MG63 (cell line): ENCODE measurements at regions not wholly inside any gene's neighbourhood (a gene's known extent, or its start where the extent isn't known, plus 50 kb on each side); places are given as distances from the start of the nearest gene placed in this dataset.
A peak's percentile ranks its signal among the peaks of the same experiment; 100 is the strongest.
"Not testable (repeated sequence)": the region's sequence is repeated elsewhere in the genome, so short reads cannot be mapped to it uniquely, and the experiment has no call there.

ENCODE experiments used
- DNase-seq: peaks from one replicate; pipeline ENCODE4 v3.0.0-alpha.2; 2020
- H3K27me3 ChIP-seq: fragments of 250-450 bp; sonication (Bioruptor Pico); 2 replicates; pipeline ENCODE4 v1.5.1; 2020; ENCODE audit warnings: mild to moderate bottlenecking, moderate library complexity
- H3K36me3 ChIP-seq: fragments of 250-450 bp; sonication (Bioruptor Pico); 2 replicates; pipeline ENCODE4 v1.5.1; 2020; ENCODE audit warnings: mild to moderate bottlenecking, moderate library complexity
- H3K4me3 ChIP-seq: fragments of 250-450 bp; sonication (Bioruptor Pico); 2 replicates; pipeline ENCODE4 v1.5.1; 2020; ENCODE audit warnings: mild to moderate bottlenecking, moderate library complexity
- H3K9me3 ChIP-seq: fragments of 250-450 bp; sonication (Bioruptor Pico); 2 replicates; pipeline ENCODE4 v1.5.1; 2020; ENCODE audit warnings: mild to moderate bottlenecking, moderate library complexity

- H3K4me3 ChIP-seq = no peak overlapping the region
- H3K36me3 ChIP-seq = no peaks in the 10 kb centered on the region
- no peaks in the 10 kb centered on the region for H3K27me3 ChIP-seq
- H3K9me3 ChIP-seq = no peaks in the 10 kb centered on the region
- DNase-seq = no peak
Observed at GRCh38 chr20:1804554-1804956, 90.7 kb upstream of the SIRPA start.

DNA sequence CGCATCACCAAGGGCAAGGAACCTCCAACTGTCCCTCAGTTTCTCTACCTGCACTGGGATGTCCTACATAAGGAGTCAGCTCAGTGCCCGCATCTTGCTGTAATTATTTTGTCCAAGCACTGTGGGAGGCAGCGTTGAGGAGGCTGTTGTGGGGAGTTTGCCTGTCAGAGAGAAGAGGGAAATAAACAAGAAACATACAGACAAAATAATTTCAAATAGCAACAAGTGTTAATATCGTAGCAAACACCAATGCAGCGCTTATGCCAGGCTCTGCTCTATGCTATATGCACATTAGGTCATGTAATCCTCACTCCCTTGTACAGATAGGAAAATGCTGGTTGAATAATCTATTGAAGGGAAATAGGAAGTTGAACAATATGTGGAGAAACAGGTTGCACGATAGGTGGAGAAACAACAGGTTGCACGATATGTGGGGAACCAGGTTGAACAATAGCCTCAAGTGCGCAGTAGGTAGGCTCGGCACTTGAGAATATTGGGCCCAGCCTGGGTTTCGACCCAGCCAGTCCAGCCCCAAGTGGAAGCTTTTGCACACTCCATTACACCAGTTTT, 91.2 kb upstream of the SIRPA start:
- DNase-seq = no peak
- H3K9me3 ChIP-seq = no peaks in the 10 kb centered on the region
- H3K27me3 ChIP-seq = no peaks in the 10 kb centered on the region
- H3K4me3 ChIP-seq = peak overlapping the region; percentile 27
- H3K36me3 ChIP-seq = no peaks in the 10 kb centered on the region

- no peak for DNase-seq
- peak overlapping the region; percentile 27 for H3K4me3 ChIP-seq
- no peaks in the 10 kb centered on the region for H3K9me3 ChIP-seq
- no peaks in the 10 kb centered on the region for H3K27me3 ChIP-seq
- H3K36me3 ChIP-seq = no peaks in the 10 kb centered on the region
Observed at GRCh38 chr20:1803061-1803931, 91.9 kb upstream of the SIRPA start.

- Histone ChIP-seq H3K9me3 (no peaks in the 10 kb centered on the region), H3K4me3 (no peak overlapping the region), H3K27me3 (no peaks in the 10 kb centered on the region), H3K36me3 (no peaks in the 10 kb centered on the region)
- DNase-seq = peak; percentile 63
Observed at GRCh38 chr20:1802385-1803060, 92.7 kb upstream of the SIRPA start.

DNA sequence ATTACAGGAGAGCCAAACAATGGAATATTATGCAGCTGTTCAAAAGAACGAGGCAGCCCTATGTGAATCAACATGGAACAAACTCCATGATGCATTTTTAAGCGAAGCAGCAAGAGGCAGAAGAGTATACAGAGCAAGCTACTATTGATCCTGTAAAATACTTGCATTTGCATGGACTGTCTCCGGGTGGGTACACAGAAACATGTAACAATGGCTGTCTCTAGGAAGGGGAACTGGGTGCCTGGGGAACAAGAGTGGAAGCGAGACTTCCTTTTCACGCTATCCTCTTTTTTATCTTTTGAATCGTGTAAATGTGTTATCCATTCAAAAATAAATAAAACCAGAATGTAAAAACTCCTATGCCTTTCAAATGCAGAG, 93.3 kb upstream of the SIRPA start:
- Histone ChIP-seq H3K4me3 (no peak overlapping the region), H3K27me3 (no peaks in the 10 kb centered on the region), H3K36me3 (no peaks in the 10 kb centered on the region), H3K9me3 (no peaks in the 10 kb centered on the region)
- no peak for DNase-seq

DNA sequence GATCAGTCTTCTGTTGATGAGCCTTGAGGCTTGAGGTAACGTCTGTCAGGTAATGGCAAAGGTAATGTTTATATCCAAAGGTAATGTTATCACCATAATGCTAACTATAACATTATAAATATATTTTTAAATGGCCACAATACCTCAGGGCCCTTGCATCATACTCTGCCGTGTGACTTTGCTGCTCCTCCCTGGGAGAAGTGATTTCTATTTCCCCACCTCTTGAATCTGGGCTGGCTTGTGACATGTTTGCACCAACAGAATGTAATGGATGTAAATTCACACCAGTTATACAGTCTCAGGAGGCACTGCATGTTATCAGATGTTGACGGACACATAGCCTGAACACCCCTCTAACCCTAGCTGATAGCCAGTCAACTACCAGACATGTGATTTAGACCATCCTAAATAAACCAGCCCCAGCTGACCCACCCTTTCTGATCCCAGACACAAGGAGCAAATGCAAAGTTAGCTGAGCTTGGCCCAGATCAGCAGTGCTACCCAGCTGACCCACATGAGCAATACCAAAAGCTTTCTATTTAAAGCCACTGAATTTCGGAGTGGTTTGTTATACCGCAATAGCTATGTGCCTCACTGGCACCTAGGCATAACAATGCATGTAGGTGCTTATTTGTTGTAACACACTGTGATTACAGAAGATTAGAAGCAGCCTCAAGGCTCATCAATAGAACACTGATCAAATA, 93.8 kb upstream of the SIRPA start:
- no peaks in the 10 kb centered on the region for H3K9me3 ChIP-seq
- H3K36me3 ChIP-seq = no peaks in the 10 kb centered on the region
- no peak for DNase-seq
- no peak overlapping the region for H3K4me3 ChIP-seq
- no peaks in the 10 kb centered on the region for H3K27me3 ChIP-seq

- no peaks in the 10 kb centered on the region for H3K36me3 ChIP-seq
- H3K9me3 ChIP-seq = no peaks in the 10 kb centered on the region
- H3K4me3 ChIP-seq = no peak overlapping the region
- no peaks in the 10 kb centered on the region for H3K27me3 ChIP-seq
- DNase-seq = no peak
Observed at GRCh38 chr20:1800777-1801176, 94.4 kb upstream of the SIRPA start.

DNA sequence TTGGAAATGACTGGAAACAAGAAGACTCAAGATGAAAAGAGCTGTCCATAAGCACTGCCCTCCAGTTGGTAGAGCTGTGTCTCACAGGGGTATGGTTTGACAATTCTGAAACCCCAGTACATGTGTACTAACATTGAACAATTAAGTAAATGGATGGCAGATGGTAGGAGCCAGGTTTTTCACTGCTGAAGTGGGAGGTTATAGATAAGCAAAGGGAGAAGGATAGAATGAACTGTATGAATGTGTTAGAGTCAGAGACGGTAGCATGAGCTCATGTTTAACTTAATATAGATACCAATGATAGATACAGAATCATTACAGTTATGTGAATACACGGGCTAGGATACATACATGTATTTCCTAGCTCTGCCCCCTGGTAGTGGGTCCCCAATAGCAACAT, 95.0 kb upstream of the SIRPA start:
- no peaks in the 10 kb centered on the region for H3K27me3 ChIP-seq
- DNase-seq = no peak
- H3K4me3 ChIP-seq = no peak overlapping the region
- H3K9me3 ChIP-seq = no peaks in the 10 kb centered on the region
- H3K36me3 ChIP-seq = no peaks in the 10 kb centered on the region

GRCh38 chr20:1799746-1800145, 95.5 kb upstream of the SIRPA start:
- H3K9me3 ChIP-seq, H3K36me3 ChIP-seq, H3K4me3 ChIP-seq, H3K27me3 ChIP-seq, DNase-seq: not testable (repeated sequence)

DNA sequence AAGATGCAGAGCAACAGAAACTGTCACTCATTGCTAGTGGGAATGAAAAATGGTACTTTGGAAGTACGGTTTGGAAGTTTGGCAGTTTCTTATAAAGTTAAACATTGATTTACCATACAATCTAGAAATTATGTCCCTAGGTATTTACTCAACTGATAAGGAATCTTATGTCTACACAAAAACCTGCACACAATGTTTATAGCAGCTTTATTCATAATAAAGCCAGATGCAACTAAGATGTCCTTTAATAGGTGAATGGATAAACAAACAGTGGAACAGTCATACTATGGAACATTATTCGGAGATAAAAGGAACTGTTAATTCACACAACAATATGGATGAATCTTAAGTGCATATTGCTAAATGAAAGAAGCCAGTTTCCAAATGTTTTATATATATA, 96.2 kb upstream of the SIRPA start:
- Histone ChIP-seq H3K9me3 (no peaks in the 10 kb centered on the region), H3K36me3 (no peaks in the 10 kb centered on the region), H3K4me3 (no peak overlapping the region), H3K27me3 (no peaks in the 10 kb centered on the region)
- DNase-seq = no peak

- no peaks in the 10 kb centered on the region for H3K9me3 ChIP-seq
- DNase-seq = no peak
- no peaks in the 10 kb centered on the region for H3K27me3 ChIP-seq
Observed at GRCh38 chr20:1793821-1794220, 101.4 kb upstream of the SIRPA start.

DNA sequence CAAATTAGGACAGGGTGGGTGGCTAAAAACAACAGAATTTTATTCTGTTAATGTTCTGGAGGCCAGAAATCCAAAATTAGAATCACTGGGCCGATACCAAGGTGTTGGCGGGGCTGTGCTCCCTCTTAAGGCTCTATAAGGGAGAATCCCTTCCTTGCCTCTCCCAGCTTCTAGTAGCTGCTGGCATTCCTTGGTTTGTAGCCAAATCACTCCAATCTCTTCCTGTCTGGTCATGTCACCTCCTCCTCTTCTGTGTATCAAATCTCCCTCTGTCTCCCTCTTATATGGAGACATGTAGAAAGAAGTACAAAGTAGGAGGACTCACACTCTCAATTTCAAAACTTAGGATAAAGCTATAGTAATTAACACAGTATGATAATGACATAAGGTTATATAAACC, 102.9 kb upstream of the SIRPA start:
- no peak for DNase-seq
- Histone ChIP-seq H3K36me3 (no peaks in the 10 kb centered on the region), H3K27me3 (no peaks in the 10 kb centered on the region), H3K4me3 (no peak overlapping the region), H3K9me3 (no peaks in the 10 kb centered on the region)

More at GRCh38 chr20:1793821-1794220, 101.4 kb upstream of the SIRPA start:
- Histone ChIP-seq H3K36me3 (no peaks in the 10 kb centered on the region), H3K4me3 (no peak overlapping the region)

- Histone ChIP-seq H3K27me3 (no peaks in the 10 kb centered on the region), H3K9me3 (no peaks in the 10 kb centered on the region), H3K4me3 (no peak overlapping the region), H3K36me3 (no peaks in the 10 kb centered on the region)
- DNase-seq = no peak
Observed at GRCh38 chr20:1790386-1790785, 104.8 kb upstream of the SIRPA start.

DNA sequence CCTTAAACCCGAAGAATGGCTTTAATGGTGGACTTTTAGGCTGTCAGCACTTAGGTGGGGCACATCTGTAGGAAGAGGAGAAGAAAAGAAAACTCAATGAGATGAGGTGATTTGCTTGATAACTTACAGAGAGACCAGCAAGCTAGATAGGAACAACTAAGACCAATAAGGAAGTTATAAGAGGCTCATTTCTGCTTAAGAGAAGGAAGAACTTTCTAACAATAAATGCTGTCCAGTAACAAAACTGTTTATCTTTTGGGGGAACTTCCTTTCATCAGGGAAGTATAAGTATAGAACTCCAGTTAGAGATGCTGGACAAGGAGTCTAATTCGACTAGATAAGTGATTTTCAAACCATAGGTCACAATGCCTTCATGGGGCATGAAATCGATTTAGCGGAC, 107.2 kb upstream of the SIRPA start:
- DNase-seq = no peak

DNA sequence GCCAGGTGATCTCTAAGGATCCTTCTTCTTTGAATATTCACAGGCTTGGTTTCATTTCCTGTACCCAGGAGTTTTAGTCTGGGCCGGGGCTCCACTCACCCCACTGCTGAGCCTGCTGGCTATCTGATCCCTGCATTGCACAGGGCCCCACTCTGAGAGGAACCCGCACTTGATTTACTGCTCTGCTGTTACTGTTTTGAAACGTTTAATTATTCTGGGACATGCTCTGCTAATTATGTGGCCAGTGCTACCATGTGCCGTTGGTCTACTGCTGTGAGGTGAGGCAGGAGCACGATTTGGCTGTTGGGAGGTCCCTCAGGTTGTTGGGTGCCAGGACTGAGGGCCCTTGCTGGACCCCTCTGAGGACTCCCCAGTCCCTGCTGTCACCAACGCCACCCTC, 108.7 kb upstream of the SIRPA start:
- DNase-seq = no peak
- Histone ChIP-seq H3K4me3 (no peak overlapping the region), H3K36me3 (no peaks in the 10 kb centered on the region), H3K27me3 (no peaks in the 10 kb centered on the region), H3K9me3 (no peaks in the 10 kb centered on the region)

More for the DNA sequence above, 107.2 kb upstream of the SIRPA start:
- Histone ChIP-seq H3K9me3 (no peaks in the 10 kb centered on the region), H3K27me3 (no peaks in the 10 kb centered on the region), H3K4me3 (no peak overlapping the region), H3K36me3 (no peaks in the 10 kb centered on the region)

DNA sequence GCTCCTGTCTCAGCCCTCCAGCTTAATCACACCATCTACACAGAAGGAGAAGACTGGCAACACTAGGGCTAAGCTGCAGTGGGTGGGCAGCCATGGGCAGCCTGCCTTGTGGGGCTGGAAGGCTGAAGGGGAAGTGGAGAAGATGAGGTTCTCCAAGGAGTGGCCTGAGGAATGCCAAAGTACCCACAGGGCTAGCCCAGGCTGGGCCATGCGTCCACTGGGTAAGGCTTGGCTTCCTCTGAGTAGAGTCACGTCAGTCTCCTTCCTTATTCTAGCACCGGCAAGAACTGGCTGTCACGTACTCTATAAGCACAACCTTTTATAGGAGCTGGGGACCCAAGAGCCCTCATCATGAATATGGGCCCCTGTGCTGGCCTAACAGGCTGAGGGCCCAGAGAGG, 110.6 kb upstream of the SIRPA start:
- DNase-seq = no peak
- no peak overlapping the region for H3K4me3 ChIP-seq
- no peaks in the 10 kb centered on the region for H3K27me3 ChIP-seq
- no peaks in the 10 kb centered on the region for H3K9me3 ChIP-seq
- H3K36me3 ChIP-seq = no peaks in the 10 kb centered on the region

DNA sequence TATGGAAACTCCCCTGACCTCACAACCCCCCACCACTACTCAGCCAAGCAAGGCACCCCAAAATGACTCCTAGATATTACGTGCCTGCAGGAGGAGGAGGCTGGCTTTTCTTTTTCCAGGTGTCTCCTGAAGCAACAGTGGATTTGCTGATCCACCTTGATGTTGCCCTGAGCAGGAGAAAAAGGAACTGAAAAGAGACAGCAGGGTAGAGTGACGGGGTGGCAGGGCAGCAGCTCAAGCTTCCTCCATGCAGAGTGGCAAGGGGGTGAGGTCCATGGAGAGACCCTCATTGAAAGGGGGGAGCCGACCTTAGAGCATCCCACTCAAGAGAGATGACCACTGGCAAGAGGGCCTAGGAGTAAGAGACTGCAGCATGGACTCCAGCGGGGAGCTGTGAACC, 112.0 kb upstream of the SIRPA start:
- no peaks in the 10 kb centered on the region for H3K27me3 ChIP-seq
- H3K9me3 ChIP-seq = no peaks in the 10 kb centered on the region
- DNase-seq = no peak
- no peak overlapping the region for H3K4me3 ChIP-seq
- H3K36me3 ChIP-seq = no peaks in the 10 kb centered on the region
